ENCODE measurements at regions not wholly inside any gene's neighbourhood (a gene's known extent, or its start where the extent isn't known, plus 50 kb on each side); places are given as distances from the start of the nearest gene placed in this dataset.

GRCh38 chr2:239853706-239854327 is 171.3 kb downstream of the NDUFA10 start:
- Mint-ChIP-seq H3K4me3 (ENCODE audit: unreplicated experiment) (no peak overlapping the region), H3K27me3 (ENCODE audit: insufficient read depth, unreplicated experiment) (peaks cover 36% of the 10 kb centered on the region), H3K4me1 (ENCODE audit: insufficient read depth, unreplicated experiment) (no peaks in the 10 kb centered on the region), H3K9me3 (ENCODE audit: unreplicated experiment) (peaks cover 11% of the 10 kb centered on the region), H3K36me3 (ENCODE audit: insufficient read depth, unreplicated experiment) (peaks cover 6% of the 10 kb centered on the region), H3K27ac (ENCODE audit: low read depth, unreplicated experiment) (no peak overlapping the region)
- ChIA-PET POLR2A (no interaction called here), CTCF (no interaction called here)
- intact Hi-C loops (cut with micrococcal nuclease) = no loop called here
- no TSS peak for BruUV-seq (replicated peaks)
- no peak for TF ChIP-seq CTCF (IDR thresholded peaks at IDR 0.05; ENCODE audit: unreplicated experiment)
- DNase-seq (ENCODE audit: unreplicated experiment) = no peak

GRCh38 chr2:239853121-239853520 is 172.0 kb downstream of the NDUFA10 start:
- H3K9me3 Mint-ChIP-seq (ENCODE audit: unreplicated experiment) = peaks cover 11% of the 10 kb centered on the region
- H3K27ac Mint-ChIP-seq (ENCODE audit: low read depth, unreplicated experiment) = no peak overlapping the region
- H3K27me3 Mint-ChIP-seq (ENCODE audit: insufficient read depth, unreplicated experiment) = peaks cover 36% of the 10 kb centered on the region
- H3K4me1 Mint-ChIP-seq (ENCODE audit: insufficient read depth, unreplicated experiment) = no peaks in the 10 kb centered on the region
- CTCF ChIA-PET = no interaction called here
- POLR2A ChIA-PET = interaction anchor here (0.6 kb wide), 1 partner anchor 1232 kb away, joined by 3 read pairs; no protein-coding TSS in a partner anchor
- DNase-seq (ENCODE audit: unreplicated experiment) = no peak
- H3K4me3 Mint-ChIP-seq (ENCODE audit: unreplicated experiment) = no peak overlapping the region
- intact Hi-C loops (cut with micrococcal nuclease) = no loop called here
- no TSS peak for BruUV-seq (replicated peaks)
- peaks cover 2% of the 10 kb centered on the region for H3K36me3 Mint-ChIP-seq (ENCODE audit: insufficient read depth, unreplicated experiment)
- TF ChIP-seq CTCF (IDR thresholded peaks at IDR 0.05; ENCODE audit: unreplicated experiment) = no peak

- BruUV-seq (replicated peaks) = no TSS peak
- Mint-ChIP-seq H3K27me3 (ENCODE audit: insufficient read depth, unreplicated experiment) (peaks cover 39% of the 10 kb centered on the region), H3K4me1 (ENCODE audit: insufficient read depth, unreplicated experiment) (no peaks in the 10 kb centered on the region), H3K36me3 (ENCODE audit: insufficient read depth, unreplicated experiment) (no peaks in the 10 kb centered on the region), H3K9me3 (ENCODE audit: unreplicated experiment) (peaks cover 11% of the 10 kb centered on the region), H3K27ac (ENCODE audit: low read depth, unreplicated experiment) (no peak overlapping the region), H3K4me3 (ENCODE audit: unreplicated experiment) (no peak overlapping the region)
- TF ChIP-seq CTCF (IDR thresholded peaks at IDR 0.05; ENCODE audit: unreplicated experiment) = no peak
- no peak for DNase-seq (ENCODE audit: unreplicated experiment)
- CTCF ChIA-PET = no interaction called here
- POLR2A ChIA-PET = interaction anchor here (0.6 to 0.9 kb wide), 2 partner anchors 101 to 1233 kb away, joined by 3 read pairs; no protein-coding TSS in a partner anchor
- intact Hi-C loops (cut with micrococcal nuclease) = no loop called here
These were observed 172.9 kb downstream of the NDUFA10 start for GRCh38 chr2:239852272-239852671.

- peaks cover 71% of the 10 kb centered on the region for H3K27me3 Mint-ChIP-seq (ENCODE audit: insufficient read depth, unreplicated experiment)
- no peaks in the 10 kb centered on the region for H3K4me1 Mint-ChIP-seq (ENCODE audit: insufficient read depth, unreplicated experiment)
- no peak for TF ChIP-seq CTCF (IDR thresholded peaks at IDR 0.05; ENCODE audit: unreplicated experiment)
- no peak overlapping the region for H3K4me3 Mint-ChIP-seq (ENCODE audit: unreplicated experiment)
- no TSS peak for BruUV-seq (replicated peaks)
- DNase-seq (ENCODE audit: unreplicated experiment) = no peak
- CTCF ChIA-PET = interaction anchor here (0.5 to 1.2 kb wide), 7 partner anchors 14 to 1321 kb away, joined by 3 to 6 read pairs (median 3); partner anchors contain the start of gene OTOS
- H3K36me3 Mint-ChIP-seq (ENCODE audit: insufficient read depth, unreplicated experiment) = no peaks in the 10 kb centered on the region
- POLR2A ChIA-PET = interaction anchor here (0.6 to 0.7 kb wide), 2 partner anchors 52 to 124 kb away, joined by 3 read pairs; no protein-coding TSS in a partner anchor
- no peak overlapping the region for H3K27ac Mint-ChIP-seq (ENCODE audit: low read depth, unreplicated experiment)
- peaks cover 11% of the 10 kb centered on the region for H3K9me3 Mint-ChIP-seq (ENCODE audit: unreplicated experiment)
- intact Hi-C loops (cut with micrococcal nuclease) = no loop called here
These were observed 178.1 kb downstream of the NDUFA10 start for GRCh38 chr2:239846789-239847676.

Data from MCF 10A (cell line).